ENCODE measurements at regions not wholly inside any gene's neighbourhood (a gene's known extent, or its start where the extent isn't known, plus 50 kb on each side); places are given as distances from the start of the nearest gene placed in this dataset.

GRCh38 chr9:80906728-80907127 lies 782.6 kb downstream of the TLE1 start:
- TF ChIP-seq ETV6 (conservative IDR thresholded peaks at IDR 0.05 in 1 of 2, IDR thresholded peaks at IDR 0.05 in 1 of 2; ENCODE audit: borderline replicate concordance in 1 of 2, low read depth in 1 of 2) (no peak), FOS (IDR thresholded peaks at IDR 0.05; ENCODE audit: borderline replicate concordance, extremely low read depth, insufficient read length) (no peak), ASH2L (IDR thresholded peaks at IDR 0.05; ENCODE audit: borderline replicate concordance, low read depth) (no peak), MAX (IDR thresholded peaks at IDR 0.05; ENCODE audit: low read depth, low read length) (no peak), GABPA (IDR thresholded peaks at IDR 0.05; ENCODE audit: low read depth) (no peak), RAD21 (IDR thresholded peaks at IDR 0.05; ENCODE audit: insufficient read depth, low read depth, low read length) (no peak), CTCF (IDR thresholded peaks at IDR 0.05 in 2 of 3, conservative IDR thresholded peaks at IDR 0.05 in 1 of 3; ENCODE audit: control insufficient read depth in 2 of 3, extremely low read depth in 1 of 3, insufficient read depth in 1 of 3, low read depth in 3 of 3, low read length in 3 of 3) (no peak), DPF2 (IDR thresholded peaks at IDR 0.05) (no peak), MXI1 (IDR thresholded peaks at IDR 0.05; ENCODE audit: low read depth, low read length) (no peak), POLR2A (IDR thresholded peaks at IDR 0.05; ENCODE audit: low read depth, low read length) (no peak), POLR2AphosphoS5 (IDR thresholded peaks at IDR 0.05; ENCODE audit: low read length) (no peak), CHD1 (IDR thresholded peaks at IDR 0.05; ENCODE audit: low read depth, low read length) (no peak)

All from GM12878 (cell line).